ENCODE measurements at regions not wholly inside any gene's neighbourhood (a gene's known extent, or its start where the extent isn't known, plus 50 kb on each side); places are given as distances from the start of the nearest gene placed in this dataset.

GRCh38 chr1:174075245-174075692 lies 53.1 kb upstream of the RC3H1 start:
- no peak overlapping the region for H3K4me3 ChIP-seq
- peaks cover 0 to 4% (median 0%) of the 10 kb centered on the region in 4 donors for H3K4me1 ChIP-seq
- H3K27me3 ChIP-seq: no peaks in the 10 kb centered on the region
- TF ChIP-seq CTCF (IDR thresholded peaks at IDR 0.05) (no peak), POLR2AphosphoS5 (IDR thresholded peaks at IDR 0.05) (no peak), POLR2A (IDR thresholded peaks at IDR 0.05) (no peak), EP300 (IDR thresholded peaks at IDR 0.05; ENCODE audit: low read depth) (no peak)
- H3K27ac ChIP-seq: no peak overlapping the region
- DNase-seq: no peak
- whole genome bisulfite sequencing, 2 donors (ENCODE audit: low coverage in 1 of 2): 36% methylated on average over 2 of the region's 2 CpGs; no CpG with 5 or more reads in 1 of the 2 donors
- H3K36me3 ChIP-seq: no peaks in the 10 kb centered on the region
- in situ Hi-C loops (cut with MboI; ENCODE audit: low pct_ligation_motif_present in 1 of 4, low pct_unique_long_range_greater_than_20kb in 1 of 4, low sequenced_read_pairs in 3 of 4): no loop called here
- intact Hi-C loops (cut with DNase I; ENCODE audit: low total_unique reads): no loop called here
- H3K9me3 ChIP-seq: no peaks in the 10 kb centered on the region

DNA sequence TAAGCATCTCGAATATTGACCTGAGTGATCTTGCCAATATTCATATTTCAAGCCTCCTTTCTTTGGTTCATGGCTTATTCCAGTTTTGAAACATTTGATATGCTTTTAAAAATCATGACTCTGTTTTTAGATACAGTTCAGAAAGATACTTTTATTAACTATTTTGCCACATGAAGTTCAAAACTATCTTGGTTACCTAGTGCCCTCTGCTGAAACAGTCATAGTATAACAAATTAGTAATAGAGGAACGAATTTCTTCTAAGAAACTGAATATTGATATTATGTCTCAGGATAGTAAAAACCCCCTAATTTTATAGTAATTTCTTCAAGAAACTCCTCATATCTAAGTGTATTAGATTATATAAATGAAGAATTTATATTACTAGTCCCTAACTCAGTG lies 52.6 kb upstream of the RC3H1 start:
- in situ Hi-C loops (cut with MboI; ENCODE audit: low pct_ligation_motif_present in 1 of 4, low pct_unique_long_range_greater_than_20kb in 1 of 4, low sequenced_read_pairs in 3 of 4): no loop called here
- TF ChIP-seq CTCF (IDR thresholded peaks at IDR 0.05): peak in 3 of 5 experiments; percentile 14 to 24 (median 14)
- no peak for TF ChIP-seq POLR2AphosphoS5 (IDR thresholded peaks at IDR 0.05)
- H3K36me3 ChIP-seq: no peaks in the 10 kb centered on the region
- 35 to 38% methylated on average over 2 of the region's 2 CpGs for WGBS, 2 donors (ENCODE audit: low coverage in 1 of 2)
- H3K27me3 ChIP-seq: no peaks in the 10 kb centered on the region
- H3K4me3 ChIP-seq: no peak overlapping the region
- peaks cover 0 to 4% (median 0%) of the 10 kb centered on the region in 4 donors for H3K4me1 ChIP-seq
- intact Hi-C loops (cut with DNase I; ENCODE audit: low total_unique reads): no loop called here
- H3K27ac ChIP-seq: no peak overlapping the region
- no peak for DNase-seq
- H3K9me3 ChIP-seq: no peaks in the 10 kb centered on the region

DNA sequence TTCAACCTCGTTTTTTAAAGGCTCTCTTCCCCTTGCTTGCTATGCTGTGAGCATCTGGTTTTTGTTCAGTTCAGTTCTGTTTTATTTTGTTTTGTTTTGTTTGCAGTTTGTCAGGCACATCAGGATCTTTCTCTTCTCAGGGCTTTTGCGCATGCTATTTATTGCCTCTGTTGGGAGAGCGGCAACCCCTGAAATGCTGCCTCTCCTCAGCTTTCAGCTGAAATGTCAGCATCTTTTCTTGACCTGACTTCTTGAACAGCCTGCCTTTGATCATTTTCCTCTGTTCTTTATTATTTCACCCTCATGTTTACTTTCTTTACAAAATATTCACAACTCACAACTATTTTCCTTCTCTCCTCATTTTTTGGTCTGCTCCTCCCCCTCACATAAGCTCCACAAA lies 50.4 kb upstream of the RC3H1 start:
- WGBS, 2 donors (ENCODE audit: low coverage in 1 of 2): 51 to 74% methylated on average over 3 of the region's 3 CpGs
- peaks cover 0 to 4% (median 0%) of the 10 kb centered on the region in 4 donors for H3K4me1 ChIP-seq
- H3K4me3 ChIP-seq: no peak overlapping the region
- no peaks in the 10 kb centered on the region for H3K27me3 ChIP-seq
- H3K9me3 ChIP-seq: no peaks in the 10 kb centered on the region
- no peak overlapping the region for H3K27ac ChIP-seq
- TF ChIP-seq CTCF (IDR thresholded peaks at IDR 0.05) (no peak), POLR2A (IDR thresholded peaks at IDR 0.05) (no peak), EP300 (IDR thresholded peaks at IDR 0.05; ENCODE audit: low read depth) (no peak), POLR2AphosphoS5 (IDR thresholded peaks at IDR 0.05) (no peak)
- intact Hi-C loops (cut with DNase I; ENCODE audit: low total_unique reads) (no loop called here), in situ Hi-C loops (cut with MboI; ENCODE audit: low pct_ligation_motif_present in 1 of 4, low pct_unique_long_range_greater_than_20kb in 1 of 4, low sequenced_read_pairs in 3 of 4) (no loop called here)
- no peaks in the 10 kb centered on the region for H3K36me3 ChIP-seq
- no peak for DNase-seq

All from transverse colon (tissue), 4 donors.